K562 (cell line): ENCODE measurements at regions not wholly inside any gene's neighbourhood (a gene's known extent, or its start where the extent isn't known, plus 50 kb on each side); places are given as distances from the start of the nearest gene placed in this dataset.

Experiments
- ATAC-seq: fragments of 200-7000 bp; cut with Tn5 transposase; 3 replicates; pipeline ENCODE4 v1.9.1; 2020; ENCODE audit warnings: moderate library complexity
- BruUV-seq: library from RNA; stranded (reverse); fragments of 400-500 nt; replicated peaks from 2 replicates; lab custom pipeline; 2021; lab: Mats Ljungman, UMichigan
- CTCF ChIA-PET: fragments of 300-600 bp; formaldehyde crosslinking; extraction: SDS; loops from one replicate; lab custom pipeline; 2021; ENCODE audit warnings: low intra/inter-chr PET ratio; lab: Yijun Ruan, JAX
- POLR2A ChIA-PET: fragments of 300-600, 350-650 bp; sonication (Branson Sonifier 250); formaldehyde crosslinking; extraction: SDS; loops from one replicate; lab custom pipeline; 2021; ENCODE audit warnings: antibody characterized with exemption, inconsistent platforms; lab: Yijun Ruan, JAX
- DNase-seq, 4 experiments: peaks; one replicate each; pipeline versions ENCODE4 v3.0.0 to v3.0.0-alpha.2; 2011 to 2018; ENCODE audit warnings: low spot score in 3 of 4, mixed read lengths in 3 of 4; ENCODE audit errors: extremely low read depth in 1 of 4
- FAIRE-seq: peaks from 2 replicates; lab custom pipeline; 2011; peaks lifted over from hg19 to GRCh38; lab: Jason Lieb, UNC
- H2AFZ ChIP-seq: 2 replicates; pipeline ENCODE4 v1.6.0; 2011; ENCODE audit warnings: low read depth, low read length, control low read depth, inconsistent platforms
- H3K27ac ChIP-seq: fragments of 200-600 bp; 3 replicates; pipeline ENCODE4 v1.8.0; 2011; ENCODE audit warnings: low read depth, mild to moderate bottlenecking, control low read depth, inconsistent platforms, low read length, moderate library complexity, mixed read lengths; ENCODE audit errors: extremely low read depth
- H3K27me3 ChIP-seq, 2 experiments: fragments of 300-600 bp in 1 of 2; 2 replicates in 1 of 2; 3 replicates in 1 of 2; pipeline versions ENCODE4 v1.6.0 to v1.8.0; 2011; ENCODE audit warnings: inconsistent platforms in 2 of 2, low read length in 2 of 2, mild to moderate bottlenecking in 1 of 2, mixed read lengths in 1 of 2, moderate library complexity in 1 of 2; ENCODE audit not compliant: control insufficient read depth in 2 of 2, insufficient read depth in 2 of 2
- H3K36me3 ChIP-seq: fragments of 300-600 bp; 3 replicates; pipeline ENCODE4 v1.8.0; 2011; ENCODE audit warnings: mild to moderate bottlenecking, low read length, inconsistent platforms; ENCODE audit not compliant: control insufficient read depth, insufficient read depth
- H3K4me1 ChIP-seq, 2 experiments: fragments of 200-600 bp in 1 of 2; replicated peaks in 1 of 2; 2 replicates in 1 of 2; 3 replicates in 1 of 2; pipeline versions ENCODE4 v1.5.1 to v1.8.0; 2011; ENCODE audit warnings: inconsistent platforms in 2 of 2, low read length in 2 of 2, mild to moderate bottlenecking in 1 of 2, mixed read lengths in 1 of 2, moderate library complexity in 1 of 2; ENCODE audit not compliant: control insufficient read depth in 2 of 2, insufficient read depth in 2 of 2
- H3K4me2 ChIP-seq: 2 replicates; pipeline ENCODE4 v1.6.1; 2011; ENCODE audit warnings: low read length, control low read depth, inconsistent platforms, mixed read lengths; ENCODE audit not compliant: insufficient read depth
- H3K4me3 ChIP-seq: fragments of 200-600 bp; sonication (generic), shearing (Covaris generic); 2 replicates; pipeline ENCODE4 v1.5.1; 2016; ENCODE audit warnings: control low read depth, inconsistent platforms
- H3K79me2 ChIP-seq: fragments of 200-600 bp; 3 replicates; pipeline ENCODE4 v1.8.0; 2011; ENCODE audit warnings: low read length, inconsistent platforms; ENCODE audit not compliant: control insufficient read depth, insufficient read depth
- H3K9ac ChIP-seq, 2 experiments: 2 replicates each; pipeline versions ENCODE4 v1.6.0 to v1.6.1; 2011; ENCODE audit warnings: low read depth in 2 of 2, low read length in 2 of 2, control low read depth in 1 of 2, inconsistent platforms in 1 of 2, mild to moderate bottlenecking in 1 of 2, mixed read lengths in 1 of 2; ENCODE audit not compliant: insufficient read depth in 1 of 2
- H3K9me1 ChIP-seq: one replicate; pipeline ENCODE4 v1.6.0; 2011; ENCODE audit warnings: inconsistent platforms, mild to moderate bottlenecking, low read length, moderate library complexity; ENCODE audit not compliant: control insufficient read depth, insufficient read depth
- H3K9me3 ChIP-seq: replicated peaks from 2 replicates; pipeline ENCODE4 v1.5.1; 2011; ENCODE audit warnings: low read depth, low read length, inconsistent platforms; ENCODE audit not compliant: control insufficient read depth, insufficient read depth
- H4K20me1 ChIP-seq: replicated peaks from 2 replicates; pipeline ENCODE4 v1.6.1; 2011; ENCODE audit warnings: low read length, inconsistent platforms, mixed read lengths; ENCODE audit not compliant: control insufficient read depth, insufficient read depth
- C11orf30 ChIP-seq: fragments of 450-650 bp; IDR thresholded peaks from 2 replicates; pipeline ENCODE4 v1.6.1; 2016; ENCODE audit warnings: low read depth, mild to moderate bottlenecking
- CREB3 ChIP-seq: fragments of 450-650 bp; conservative IDR thresholded peaks from 2 replicates; pipeline ENCODE4 v1.6.1; 2016; ENCODE audit warnings: missing genetic modification characterization, low read depth, mild to moderate bottlenecking, missing compliant biosample characterization, moderate library complexity
- DDX20 ChIP-seq: fragments of 450-650 bp; IDR thresholded peaks from 2 replicates; pipeline ENCODE4 v1.6.1; 2016; ENCODE audit warnings: missing genetic modification characterization, low read depth, mild to moderate bottlenecking, missing compliant biosample characterization, moderate library complexity
- ETS1 ChIP-seq: conservative IDR thresholded peaks from 2 replicates; pipeline ENCODE4 v1.6.1; 2011; ENCODE audit warnings: low read depth, mild to moderate bottlenecking, low read length; ENCODE audit not compliant: control insufficient read depth
- FOXA1 ChIP-seq: fragments of 450-650 bp; IDR thresholded peaks from 2 replicates; pipeline ENCODE4 v1.6.1; 2016; ENCODE audit warnings: mild to moderate bottlenecking, borderline replicate concordance
- HIVEP1 ChIP-seq: fragments of 250-450 bp; sonication (Bioruptor Pico); IDR thresholded peaks from 2 replicates; pipeline ENCODE4 v1.4.0; 2020; ENCODE audit warnings: mild to moderate bottlenecking
- MAFF ChIP-seq: IDR thresholded peaks from 2 replicates; pipeline ENCODE4 v1.6.1; 2012; ENCODE audit warnings: low read length, improper control_type of control experiment
- MAFG ChIP-seq: fragments of 450-650 bp; conservative IDR thresholded peaks from 2 replicates; pipeline ENCODE4 v1.6.1; 2016; ENCODE audit warnings: missing genetic modification characterization, missing compliant biosample characterization
- NFE2 ChIP-seq: IDR thresholded peaks from 2 replicates; pipeline ENCODE4 v1.6.1; 2014; ENCODE audit warnings: antibody characterized with exemption, low read depth
- PBX2 ChIP-seq, 2 experiments: IDR thresholded peaks in 1 of 2; conservative IDR thresholded peaks in 1 of 2; 2 replicates each; pipeline ENCODE4 v1.6.1; 2016; ENCODE audit warnings: low read depth in 2 of 2, mild to moderate bottlenecking in 1 of 2, missing compliant biosample characterization in 1 of 2, missing genetic modification characterization in 1 of 2, moderate library complexity in 1 of 2
- POLR3G ChIP-seq: IDR thresholded peaks from 2 replicates; pipeline ENCODE4 v1.6.1; 2011; ENCODE audit not compliant: insufficient read length, insufficient replicate concordance; ENCODE audit errors: extremely low read depth
- TFAM ChIP-seq: fragments of 250-450 bp; sonication (Bioruptor Pico); conservative IDR thresholded peaks from 2 replicates; pipeline ENCODE4 v1.5.0; 2021; ENCODE audit warnings: mild to moderate bottlenecking, moderate library complexity
- ZNF316 ChIP-seq: fragments of 450-650 bp; IDR thresholded peaks from 2 replicates; pipeline ENCODE4 v1.6.1; 2016
- ZSCAN29 ChIP-seq: fragments of 450-650 bp; IDR thresholded peaks from 2 replicates; pipeline ENCODE4 v1.6.1; 2017
- in situ Hi-C: fragments of 300-500 bp; cut with MboI; formaldehyde crosslinking; loops from 4 replicates; pipeline ENCODE4 v1.15.0; 2018; ENCODE audit warnings: inconsistent platforms, mixed read lengths
- intact Hi-C: fragments of 100-400 bp; cut with micrococcal nuclease; formaldehyde crosslinking; loops from 2 replicates; pipeline ENCODE4 v1.14.2; 2022

- TF ChIP-seq CREB3 (no peak), HIVEP1 (CRISPR knock-in tag) (no peak), ZSCAN29 (no peak), PBX2 (CRISPR knock-in tag; IDR thresholded peaks at IDR 0.05; ENCODE audit: low read depth) (no peak), PBX2 (tag; conservative IDR thresholded peaks at IDR 0.05; ENCODE audit: low read depth) (no peak), DDX20 (tag) (no peak)
- TF ChIP-seq, all 486 proteins: peak for 0
Measured at GRCh38 chr17:53607475-53607874, 215.3 kb upstream of the KIF2B start (continued).

GRCh38 chr17:53588317-53588716 is 234.4 kb upstream of the KIF2B start:
- FAIRE-seq (no peak), ATAC-seq (no peak), DNase-seq (no peak)
- Histone ChIP-seq H3K27me3 (no peaks in the 10 kb centered on the region), H3K4me2 (no peak overlapping the region), H3K4me1 (no peaks in the 10 kb centered on the region), H4K20me1 (no peaks in the 10 kb centered on the region), H2AFZ (no peak overlapping the region), H3K9me1 (no peaks in the 10 kb centered on the region), H3K27ac (no peak overlapping the region), H3K79me2 (no peaks in the 10 kb centered on the region), H3K4me3 (no peak overlapping the region), H3K9ac (no peak overlapping the region), H3K36me3 (no peaks in the 10 kb centered on the region), H3K9me3 (no peaks in the 10 kb centered on the region)
- POLR2A ChIA-PET = no interaction called here
- CTCF ChIA-PET = no interaction called here
- intact Hi-C loops = no loop called here
- in situ Hi-C loops = no loop called here
- peak; percentile 32; the same call in 1 of the 2 replicates for TF ChIP-seq ZNF316
- TF ChIP-seq POLR3G = no peak
- TF ChIP-seq MAFG (tag) = peak; percentile 67
- no peak for TF ChIP-seq ETS1
- no peak for TF ChIP-seq TFAM (CRISPR knock-in tag)
- TF ChIP-seq FOXA1 = no peak
- peak; percentile 60 for TF ChIP-seq NFE2
- peak; percentile 46; the same call in 1 of the 2 replicates for TF ChIP-seq MAFF
- TF ChIP-seq C11orf30 = peak; percentile 44; the same call in 1 of the 2 replicates
- BruUV-seq = no TSS peak
